Right lobe of liver (tissue), 4 donors: ENCODE measurements at regions not wholly inside any gene's neighbourhood (a gene's known extent, or its start where the extent isn't known, plus 50 kb on each side); places are given as distances from the start of the nearest gene placed in this dataset.

Experiments
- POLR2A ChIP-seq: fragments of 450-650 bp; IDR thresholded peaks from one replicate; pipeline ENCODE4 v1.6.1; 2017; ENCODE audit warnings: antibody characterized with exemption, mild to moderate bottlenecking
- TF ChIP-seq, protein P1 (sequence below), 4 donors: fragments of 200-600 bp in 3 of 4; fragments of 450-650 bp in 1 of 4; IDR thresholded peaks; one replicate each; pipeline versions ENCODE4 v1.5.1 to v1.8.0; 2016 to 2022; ENCODE audit warnings: antibody characterized with exemption in 4 of 4, mild to moderate bottlenecking in 2 of 4
- donor health status: DM: no; HTN: no; CAD: no.
- donor health status: DM: no; HTN: no; CAD: no.
- donor health status: DM: no; HTN: yes; CAD: no.

DNA sequence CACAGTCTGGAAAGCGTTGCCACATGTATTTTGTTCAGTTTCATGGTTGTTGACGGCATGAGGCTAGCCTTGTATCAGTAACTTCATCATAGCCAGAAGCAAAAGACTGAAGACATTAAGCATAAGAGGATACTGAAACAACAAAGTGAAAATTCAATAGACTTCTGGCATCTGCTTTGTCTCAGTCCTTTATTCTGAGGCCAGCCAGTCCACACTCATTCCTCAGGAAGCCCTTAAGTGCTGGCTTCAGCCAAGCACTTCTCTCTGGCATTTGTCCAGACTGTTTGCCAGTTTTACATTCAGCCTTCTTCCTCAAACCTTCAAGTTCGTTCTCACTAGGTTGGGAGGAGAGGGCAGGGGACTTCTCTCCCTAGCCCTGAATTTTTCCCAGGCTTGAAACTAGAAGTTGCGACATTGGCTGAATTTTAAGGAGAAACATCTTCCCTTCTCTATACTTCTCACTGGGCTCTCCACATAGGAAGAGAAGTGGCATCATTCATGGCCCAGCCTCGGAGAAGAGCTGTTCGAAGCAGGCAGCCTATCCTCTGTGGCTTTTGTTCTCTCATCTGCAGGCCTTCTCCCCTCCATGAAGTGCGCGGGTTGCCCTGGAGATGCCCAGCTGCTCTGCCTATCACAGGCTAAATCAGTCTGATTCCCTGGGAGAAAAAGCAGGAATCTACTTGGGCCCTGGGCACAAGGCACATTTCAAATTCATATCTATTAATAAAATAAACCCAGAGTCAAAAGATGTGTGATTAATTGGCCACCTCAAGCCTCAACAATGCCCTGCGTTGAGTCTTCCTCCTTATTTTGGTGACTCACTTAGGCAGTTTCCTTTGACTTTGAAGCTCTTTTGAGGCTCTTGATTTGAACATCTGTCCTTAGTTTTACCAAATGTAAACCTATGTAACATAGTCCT lies 130.9 kb upstream of the PLEKHA5 start:
- TF ChIP-seq POLR2A: no peak
- TF ChIP-seq, protein P1, sequence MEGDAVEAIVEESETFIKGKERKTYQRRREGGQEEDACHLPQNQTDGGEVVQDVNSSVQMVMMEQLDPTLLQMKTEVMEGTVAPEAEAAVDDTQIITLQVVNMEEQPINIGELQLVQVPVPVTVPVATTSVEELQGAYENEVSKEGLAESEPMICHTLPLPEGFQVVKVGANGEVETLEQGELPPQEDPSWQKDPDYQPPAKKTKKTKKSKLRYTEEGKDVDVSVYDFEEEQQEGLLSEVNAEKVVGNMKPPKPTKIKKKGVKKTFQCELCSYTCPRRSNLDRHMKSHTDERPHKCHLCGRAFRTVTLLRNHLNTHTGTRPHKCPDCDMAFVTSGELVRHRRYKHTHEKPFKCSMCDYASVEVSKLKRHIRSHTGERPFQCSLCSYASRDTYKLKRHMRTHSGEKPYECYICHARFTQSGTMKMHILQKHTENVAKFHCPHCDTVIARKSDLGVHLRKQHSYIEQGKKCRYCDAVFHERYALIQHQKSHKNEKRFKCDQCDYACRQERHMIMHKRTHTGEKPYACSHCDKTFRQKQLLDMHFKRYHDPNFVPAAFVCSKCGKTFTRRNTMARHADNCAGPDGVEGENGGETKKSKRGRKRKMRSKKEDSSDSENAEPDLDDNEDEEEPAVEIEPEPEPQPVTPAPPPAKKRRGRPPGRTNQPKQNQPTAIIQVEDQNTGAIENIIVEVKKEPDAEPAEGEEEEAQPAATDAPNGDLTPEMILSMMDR (IDR thresholded peaks at IDR 0.05): no peak
